ENCODE measurements at regions not wholly inside any gene's neighbourhood (a gene's known extent, or its start where the extent isn't known, plus 50 kb on each side); places are given as distances from the start of the nearest gene placed in this dataset.
"Not testable (repeated sequence)": the region's sequence is repeated elsewhere in the genome, so short reads cannot be mapped to it uniquely, and the experiment has no call there.

GRCh38 chr1:219090607-219091006 lies 83.1 kb upstream of the LYPLAL1 start:
- no peak for DNase-seq (ENCODE audit: low spot score)

- no peak for DNase-seq (ENCODE audit: low spot score)
Observed at GRCh38 chr1:219092206-219092605, 81.5 kb upstream of the LYPLAL1 start.

GRCh38 chr1:219099307-219099706 lies 74.4 kb upstream of the LYPLAL1 start:
- no peak for DNase-seq (ENCODE audit: low spot score)

GRCh38 chr1:219100059-219100458 lies 73.6 kb upstream of the LYPLAL1 start:
- no peak for DNase-seq (ENCODE audit: low spot score)

- not testable (repeated sequence) for DNase-seq (ENCODE audit: low spot score)
Observed at GRCh38 chr1:219102466-219102865, 71.2 kb upstream of the LYPLAL1 start.

- no peak for DNase-seq (ENCODE audit: low spot score)
Observed at GRCh38 chr1:219105893-219106292, 67.8 kb upstream of the LYPLAL1 start.

GRCh38 chr1:219109424-219110018 lies 64.2 kb upstream of the LYPLAL1 start:
- DNase-seq (ENCODE audit: low spot score) = no peak

- no peak for DNase-seq (ENCODE audit: low spot score)
Observed at GRCh38 chr1:219113261-219113660, 60.4 kb upstream of the LYPLAL1 start.

GRCh38 chr1:219114014-219114413 lies 59.7 kb upstream of the LYPLAL1 start:
- no peak for DNase-seq (ENCODE audit: low spot score)

- no peak for DNase-seq (ENCODE audit: low spot score)
Observed at GRCh38 chr1:219119839-219120238, 53.8 kb upstream of the LYPLAL1 start.

GRCh38 chr1:219120624-219121544 lies 52.8 kb upstream of the LYPLAL1 start:
- DNase-seq (ENCODE audit: low spot score) = no peak

GRCh38 chr1:219121679-219122078 lies 52.0 kb upstream of the LYPLAL1 start:
- no peak for DNase-seq (ENCODE audit: low spot score)

- no peak for DNase-seq (ENCODE audit: low spot score)
Observed at GRCh38 chr1:219123036-219123435, 50.6 kb upstream of the LYPLAL1 start.
